ENCODE measurements at regions not wholly inside any gene's neighbourhood (a gene's known extent, or its start where the extent isn't known, plus 50 kb on each side); places are given as distances from the start of the nearest gene placed in this dataset.

GRCh38 chr3:177290633-177291032 lies 93.4 kb upstream of the TBL1XR1 start:
- TF ChIP-seq CTCF (conservative IDR thresholded peaks at IDR 0.05; ENCODE audit: low read depth, low read length) (no peak), EZH2 (IDR thresholded peaks at IDR 0.05; ENCODE audit: low read length, unreplicated experiment) (no peak)

Measured in PC-3 (cell line).